ENCODE measurements at regions not wholly inside any gene's neighbourhood (a gene's known extent, or its start where the extent isn't known, plus 50 kb on each side); places are given as distances from the start of the nearest gene placed in this dataset.

GRCh38 chr6:142592876-142593275 lies 291.1 kb downstream of the ADGRG6 start:
- TF ChIP-seq CTCF (IDR thresholded peaks at IDR 0.05) (no peak), POLR2A (IDR thresholded peaks at IDR 0.05) (no peak)

Measured in adrenal gland (tissue), 5 donors.